HG03460 (cell line): ENCODE measurements at regions not wholly inside any gene's neighbourhood (a gene's known extent, or its start where the extent isn't known, plus 50 kb on each side); places are given as distances from the start of the nearest gene placed in this dataset.

Experiments used
- ATAC-seq: cut with Tn5 transposase; IDR thresholded peaks from one replicate; pipeline ENCODE4 v1.9.1; 2021; ENCODE audit not compliant: unreplicated experiment

DNA sequence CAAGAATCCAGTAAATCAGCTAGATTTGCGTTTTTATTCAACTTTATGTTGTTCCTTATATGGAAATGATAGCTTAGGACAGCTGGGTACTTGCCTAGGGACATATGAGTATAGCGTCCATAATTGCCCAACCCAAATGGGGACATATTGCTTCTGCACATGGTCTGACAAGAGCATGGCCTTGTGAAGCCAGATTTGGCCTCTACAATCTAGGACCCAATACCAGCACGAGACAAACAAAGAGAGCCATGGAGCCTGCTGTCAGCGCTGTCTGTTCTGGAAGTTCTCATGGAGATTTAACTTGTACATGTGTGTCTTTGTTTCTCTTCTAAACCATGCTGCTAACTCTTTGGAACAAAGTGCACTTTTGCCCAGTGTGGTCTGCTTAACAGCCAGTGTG, 240.0 kb upstream of the CAMK1G start:
- ATAC-seq = no peak

DNA sequence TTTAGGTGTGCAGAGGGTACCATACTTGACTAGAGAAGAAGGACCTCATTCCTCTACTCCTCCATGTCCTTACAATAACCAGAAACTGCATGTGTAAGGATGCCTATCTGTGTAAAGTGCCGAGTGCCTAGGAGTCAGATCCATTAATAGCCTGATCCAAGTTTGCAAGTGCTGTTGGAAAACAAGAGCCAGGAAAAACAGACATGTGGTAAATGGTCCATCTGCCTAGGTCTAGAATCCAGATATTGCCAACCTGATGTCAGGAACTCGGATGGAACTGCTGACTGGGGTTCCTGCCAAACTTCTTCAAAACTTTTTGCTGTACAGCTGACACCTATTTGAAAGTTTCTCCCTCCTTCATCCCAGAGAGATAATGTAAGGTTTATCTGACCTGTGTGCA, 239.4 kb upstream of the CAMK1G start:
- ATAC-seq = no peak

DNA sequence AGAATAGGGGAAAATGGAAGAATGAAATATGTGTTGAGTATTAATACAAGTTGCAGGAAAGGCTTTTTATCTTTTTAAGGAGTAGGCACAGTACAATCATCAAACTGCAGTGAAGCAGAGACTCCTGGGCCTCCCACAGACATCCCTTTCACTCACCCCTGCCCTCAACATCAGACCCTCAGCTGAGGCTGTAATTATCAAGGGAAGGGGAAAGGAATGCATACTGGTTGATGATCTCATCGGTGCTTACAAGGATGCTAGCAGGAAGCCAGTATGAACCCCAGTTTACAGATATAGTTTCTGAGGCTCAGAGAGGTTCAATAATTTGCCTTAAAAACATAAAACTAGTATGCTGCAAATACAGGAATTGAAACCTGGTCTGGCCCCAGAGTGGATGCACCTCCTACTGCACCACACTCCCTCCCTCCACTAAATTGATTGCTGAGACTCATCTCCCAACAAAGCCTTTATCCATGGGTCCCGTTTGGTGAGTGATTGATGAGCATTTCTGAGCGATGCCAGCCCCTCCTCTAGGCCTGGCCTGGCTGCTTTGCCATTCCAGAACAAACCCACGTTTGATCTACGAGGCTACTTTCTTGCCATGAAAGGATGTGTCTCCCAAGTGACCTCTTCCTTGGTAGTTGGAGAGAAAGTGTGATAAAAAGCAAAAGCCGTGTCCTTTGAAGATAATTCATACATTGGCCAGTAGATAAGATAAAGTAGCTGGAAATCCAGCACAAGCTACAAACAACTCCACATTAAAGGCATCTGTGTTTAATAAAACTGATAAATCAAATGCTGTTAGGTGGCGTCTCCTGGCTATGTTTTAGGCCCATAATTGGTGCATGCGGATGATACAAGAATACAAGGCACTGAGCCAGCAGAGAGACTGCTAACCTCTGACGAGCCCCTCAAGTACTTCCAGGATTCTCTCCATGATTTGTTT, 233.9 kb upstream of the CAMK1G start:
- ATAC-seq = no peak

DNA sequence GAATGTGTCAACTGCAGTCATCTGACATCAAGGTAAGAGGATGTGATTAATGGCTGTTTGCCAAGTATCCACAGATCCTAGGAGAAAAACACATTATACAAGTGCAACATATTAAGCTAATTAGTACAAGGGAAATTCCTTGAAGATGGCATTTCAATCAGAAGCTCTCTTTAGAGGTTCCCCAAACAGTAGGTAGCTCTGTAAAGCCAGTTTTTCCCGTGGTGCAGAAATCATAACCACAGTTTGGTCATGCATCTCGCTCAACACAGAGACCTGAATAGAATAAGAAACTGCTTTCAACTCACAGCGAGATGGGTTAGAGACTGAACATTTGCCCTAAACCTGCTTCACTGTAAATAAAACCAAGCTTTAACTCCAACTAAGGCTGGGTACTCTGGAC, 230.5 kb upstream of the CAMK1G start:
- ATAC-seq = no peak

DNA sequence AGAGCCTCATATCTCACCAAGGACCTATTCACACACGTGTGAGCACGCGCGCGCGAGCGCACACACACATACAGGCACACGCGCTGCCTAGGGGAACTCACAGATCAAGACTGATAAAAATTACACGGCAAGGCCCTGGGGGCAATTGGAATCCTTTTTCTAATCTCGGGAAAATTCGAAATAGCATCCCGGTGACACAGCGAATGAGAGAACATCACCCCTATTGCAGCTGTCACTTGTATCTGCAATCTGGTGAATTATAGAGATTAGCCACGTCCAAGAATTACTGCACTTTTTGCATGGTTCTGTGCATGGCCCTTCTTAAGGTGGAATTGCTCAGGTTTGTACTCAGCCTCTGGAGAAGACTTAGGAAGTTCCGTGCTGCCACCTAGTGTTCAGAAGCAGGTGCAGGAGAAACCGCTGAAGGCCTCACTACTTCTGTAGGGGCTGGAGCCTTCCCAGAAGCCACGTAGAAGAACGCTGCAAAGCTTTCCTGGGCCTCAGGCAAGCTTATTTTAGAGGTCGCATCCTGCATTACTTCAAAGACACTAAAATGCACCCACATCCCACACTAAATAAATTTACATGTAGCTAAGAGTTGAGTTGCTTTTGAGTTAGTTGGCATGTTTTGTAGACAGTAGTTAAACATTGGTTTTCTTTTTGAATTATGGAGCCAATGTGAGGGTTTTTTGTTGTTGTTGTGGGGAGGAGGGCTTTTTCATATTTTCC, 229.2 kb upstream of the CAMK1G start:
- peak; percentile 90 for ATAC-seq

DNA sequence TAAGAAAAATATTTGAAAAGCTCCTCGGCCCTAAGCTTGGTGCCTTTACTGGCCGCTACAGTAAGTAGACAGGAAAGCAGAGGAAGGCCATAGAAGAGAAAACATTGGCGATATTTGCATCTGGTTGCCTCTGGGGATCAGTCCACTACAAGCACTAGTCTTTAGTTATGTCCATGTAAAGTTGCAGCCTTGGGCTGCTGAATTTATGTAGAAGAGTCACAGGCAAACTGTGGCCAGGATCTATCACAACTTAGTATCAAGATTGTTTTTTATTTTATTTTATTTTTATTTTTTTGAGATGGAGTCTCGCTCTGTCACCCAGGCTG, 228.7 kb upstream of the CAMK1G start:
- ATAC-seq = no peak

DNA sequence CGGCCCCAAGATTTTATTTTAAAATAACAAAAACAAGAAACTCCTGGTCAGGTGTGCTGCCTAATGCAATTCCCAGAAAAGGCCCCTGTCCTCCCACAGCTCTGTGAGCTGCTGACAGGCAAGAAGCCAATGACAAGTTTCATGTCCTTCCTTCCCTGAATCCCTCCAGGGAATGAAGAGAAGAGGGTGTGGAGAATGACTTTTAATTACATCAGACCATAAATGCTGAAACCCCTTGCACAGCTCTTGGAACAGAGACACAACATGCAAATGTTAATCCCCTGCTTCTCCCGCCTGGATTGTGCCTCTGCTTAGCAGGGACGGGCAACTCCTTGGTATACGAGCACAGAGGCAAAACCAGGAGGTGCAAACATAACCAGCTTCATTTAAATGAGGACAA, 228.1 kb upstream of the CAMK1G start:
- no peak for ATAC-seq

DNA sequence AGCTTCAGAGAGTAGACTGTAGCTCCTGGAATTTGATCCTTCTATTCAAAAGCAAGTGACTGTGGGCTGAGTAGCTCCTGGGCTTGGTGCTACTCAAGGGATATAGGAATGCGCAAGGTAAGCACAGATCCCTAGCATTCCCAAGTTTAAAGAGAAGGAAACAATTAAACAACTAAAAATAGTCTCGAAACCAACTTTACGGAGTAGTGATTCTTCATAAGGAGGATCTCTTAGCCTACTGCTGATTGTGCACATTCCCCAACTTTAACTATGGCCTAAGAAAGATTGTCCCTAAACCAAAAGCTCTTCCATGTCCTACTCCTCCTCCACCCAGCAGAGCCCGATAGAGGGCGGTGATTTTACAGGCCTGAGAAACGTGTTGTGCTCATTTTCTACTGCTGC, 226.5 kb upstream of the CAMK1G start:
- no peak for ATAC-seq

DNA sequence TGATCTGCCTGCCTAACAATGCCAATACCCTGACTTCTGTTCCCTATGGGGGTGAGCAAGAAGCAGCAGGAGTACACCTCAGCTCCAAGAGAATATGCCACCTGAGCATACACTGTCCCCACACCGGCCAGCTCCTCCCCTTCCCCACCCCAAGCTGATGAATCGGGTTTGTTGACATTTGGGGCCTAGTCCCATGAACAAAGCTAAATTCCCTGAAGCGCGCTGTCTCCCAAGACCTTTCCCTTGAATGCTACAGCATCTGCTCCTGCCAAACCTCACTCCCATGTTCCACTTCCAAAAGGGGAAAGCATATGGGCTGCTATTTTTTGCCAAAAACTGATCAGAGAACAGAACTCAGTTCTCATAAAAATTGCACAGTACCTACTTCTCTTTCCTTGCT, 220.4 kb upstream of the CAMK1G start:
- ATAC-seq = no peak

DNA sequence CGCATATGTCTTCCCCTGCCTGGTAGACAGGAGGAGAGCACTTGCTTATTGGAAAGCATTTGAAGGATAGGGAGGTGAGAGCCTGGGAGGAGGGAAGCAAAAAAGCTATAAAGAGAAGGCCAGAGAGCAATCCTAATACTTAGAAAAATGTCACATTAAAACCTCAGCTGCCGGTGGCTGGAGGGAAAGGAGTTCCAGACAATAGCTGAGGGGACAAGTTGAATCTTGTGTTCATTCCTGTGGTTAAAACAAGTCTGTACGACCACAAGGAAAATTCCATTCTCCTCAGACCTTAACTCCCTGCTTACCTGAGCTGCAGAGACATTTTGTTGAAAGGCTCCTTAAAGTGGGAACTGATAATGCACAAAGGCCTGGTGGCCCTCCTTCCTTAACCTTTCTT, 218.8 kb upstream of the CAMK1G start:
- no peak for ATAC-seq

DNA sequence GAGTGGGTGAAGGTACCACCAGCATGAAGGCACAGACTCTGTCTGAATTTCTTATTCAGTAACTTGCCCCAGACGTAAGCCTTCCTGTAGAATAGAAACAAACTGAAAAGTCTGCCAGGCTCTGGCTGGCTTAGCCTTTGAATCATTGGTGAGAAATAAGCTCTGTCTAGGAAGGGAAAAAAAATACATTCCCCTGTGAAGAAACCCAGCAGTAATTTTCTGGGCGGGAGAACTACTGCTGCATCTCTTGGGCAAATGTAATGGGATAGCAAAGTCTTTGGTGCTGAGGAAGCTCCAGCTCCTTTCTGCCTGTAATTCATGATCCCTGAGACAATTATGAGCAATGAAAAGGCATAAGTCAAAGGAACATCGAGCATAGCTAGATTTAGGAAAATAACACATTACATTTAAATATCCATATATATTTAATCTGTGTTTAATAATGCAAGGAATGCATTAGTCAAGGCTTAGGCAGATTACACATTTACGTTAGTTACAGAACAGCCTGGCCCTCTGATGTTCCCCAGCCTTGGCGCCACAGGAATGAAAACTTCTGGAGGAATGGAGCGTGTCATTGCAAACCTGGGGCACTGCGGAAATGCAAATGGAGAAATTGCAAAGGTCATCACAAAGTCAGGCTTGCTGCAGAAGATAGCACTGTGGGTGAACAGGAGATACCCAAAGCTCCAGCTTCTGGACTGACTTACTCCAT, 216.3 kb upstream of the CAMK1G start:
- ATAC-seq = no peak

DNA sequence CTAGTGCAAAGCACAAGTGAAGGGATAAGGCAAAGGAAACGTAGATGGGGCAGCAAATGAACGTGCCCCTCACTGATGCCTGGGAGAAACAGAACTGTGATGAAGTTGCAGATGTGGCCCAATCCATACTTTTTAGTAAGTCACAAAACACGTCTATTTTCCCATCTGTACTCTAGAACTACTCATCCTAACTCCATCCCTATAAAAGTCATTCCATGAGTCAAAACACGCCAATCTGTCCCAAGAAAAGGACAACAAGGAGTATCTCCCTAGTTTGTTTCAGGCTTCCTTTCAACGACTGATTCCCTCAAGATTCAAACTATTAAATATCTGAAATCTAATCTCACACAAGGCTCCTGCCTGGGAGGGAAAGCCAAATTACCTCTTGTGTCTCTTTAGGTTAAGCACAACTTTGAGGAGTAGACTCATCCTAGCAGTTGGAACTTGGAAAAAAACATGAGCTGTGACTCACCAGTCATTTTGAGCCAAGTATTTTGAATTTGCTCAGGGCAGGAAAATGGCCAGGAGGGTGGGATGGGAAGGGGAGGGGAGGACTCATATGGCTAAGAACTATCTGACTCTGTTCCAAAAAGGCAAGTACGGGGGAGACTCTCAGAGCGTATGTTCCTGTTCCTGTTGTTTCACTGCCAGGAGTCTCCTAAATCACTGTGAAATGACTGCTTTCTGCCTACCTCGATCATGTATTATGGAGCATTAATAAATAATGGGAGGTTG, 214.5 kb upstream of the CAMK1G start:
- no peak for ATAC-seq

DNA sequence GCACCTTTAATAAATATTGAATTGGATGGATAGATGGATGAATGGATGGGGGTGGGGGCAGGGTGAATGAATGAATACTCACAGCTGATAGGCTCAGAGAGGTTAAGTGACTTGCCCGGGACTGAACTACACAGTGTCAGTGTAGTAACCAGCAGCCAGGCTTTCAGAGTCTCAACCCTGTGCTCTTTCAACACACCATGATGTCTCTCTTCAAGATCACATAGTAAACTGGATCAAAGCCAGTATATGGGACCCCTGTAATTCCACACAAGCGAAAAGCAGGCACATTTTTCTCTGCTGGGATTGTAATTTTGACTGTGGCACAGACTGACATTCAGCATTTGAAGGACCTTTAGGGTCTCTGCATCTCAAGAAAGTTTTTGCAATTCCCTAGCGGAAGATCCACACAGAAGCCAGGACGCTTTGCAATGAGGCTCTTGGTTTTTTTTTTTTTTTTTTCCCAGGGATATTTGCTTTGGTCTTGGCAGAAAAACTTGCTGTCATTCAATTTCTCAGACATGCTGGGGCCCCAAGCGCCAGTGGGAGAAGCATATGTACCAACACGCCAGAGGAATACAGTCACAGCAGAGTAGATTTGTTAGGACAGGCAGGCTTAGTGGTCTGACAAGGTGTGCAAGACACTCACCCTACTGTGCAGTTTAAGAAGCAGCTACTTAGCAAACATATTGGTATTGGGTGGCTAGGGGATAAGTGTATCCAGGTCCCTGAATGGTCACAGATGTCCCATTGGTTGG, 213.1 kb upstream of the CAMK1G start:
- no peak for ATAC-seq

DNA sequence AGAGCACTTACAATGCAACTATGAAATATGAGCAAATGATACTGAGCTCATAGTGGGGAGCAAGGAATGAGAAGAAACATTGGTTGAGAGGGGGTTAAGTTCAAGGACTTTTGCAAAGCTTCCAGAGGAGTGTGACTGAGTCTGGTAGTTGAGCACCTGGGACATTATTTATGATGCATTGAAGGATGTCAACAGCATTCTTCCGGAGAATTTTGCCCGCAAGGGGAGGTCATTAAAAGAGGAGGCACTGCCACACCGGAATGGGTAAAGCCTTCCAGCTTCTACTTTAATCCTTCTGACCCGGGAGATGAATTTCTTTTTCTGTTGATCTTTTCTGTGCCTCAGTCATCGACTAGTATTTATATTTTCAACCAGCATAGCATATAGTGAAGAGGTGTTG, 208.4 kb upstream of the CAMK1G start:
- no peak for ATAC-seq

DNA sequence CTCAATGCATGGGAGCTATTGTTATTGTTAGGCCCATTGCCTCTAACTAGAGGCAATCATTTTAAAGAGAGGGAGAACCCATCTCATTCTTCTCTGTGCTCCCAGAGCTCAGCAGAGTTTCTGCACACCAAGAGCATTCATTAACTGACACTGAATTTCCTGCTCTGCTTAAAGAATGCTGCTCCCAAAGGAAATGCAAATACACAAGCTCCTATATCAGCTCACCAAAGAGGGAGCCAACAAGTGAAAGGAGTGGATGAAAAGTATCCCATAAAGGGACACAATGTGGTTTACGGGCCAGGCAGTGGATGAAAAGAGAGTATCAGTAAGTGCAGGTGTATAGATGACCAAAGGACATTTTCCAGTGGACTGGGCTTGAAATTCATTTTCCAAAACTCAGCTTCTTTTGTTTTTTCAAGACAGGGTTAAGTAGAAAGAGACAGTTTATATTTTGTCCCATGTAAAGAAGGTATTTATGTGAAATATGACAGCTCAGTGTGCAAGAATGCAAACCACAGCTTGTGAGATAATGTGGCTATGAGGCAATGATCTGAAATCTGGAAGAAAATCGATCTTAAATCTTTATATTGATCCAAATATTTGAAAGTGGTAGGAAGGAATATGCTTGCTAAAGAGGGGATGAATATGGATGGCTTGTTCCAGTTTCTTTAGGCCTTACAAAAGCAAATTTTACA, 207.7 kb upstream of the CAMK1G start:
- ATAC-seq = no peak

DNA sequence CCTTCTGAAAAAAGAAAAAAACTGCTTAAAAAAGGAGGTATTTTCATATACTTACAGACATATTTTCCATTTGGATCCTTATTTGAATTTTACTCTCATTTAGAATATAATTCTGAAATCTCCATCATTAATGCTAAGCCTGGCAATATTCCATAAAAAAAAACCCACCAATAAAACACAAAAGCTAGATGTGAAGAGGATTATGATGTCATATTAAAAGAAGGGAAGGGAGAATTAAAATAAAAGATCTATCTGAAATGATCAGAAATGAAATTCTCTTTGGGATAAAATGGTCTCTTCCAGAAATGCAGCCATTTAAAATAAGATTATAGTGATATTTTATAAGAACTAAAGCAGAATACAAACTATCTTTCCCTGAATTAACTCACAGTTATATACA, 206.7 kb upstream of the CAMK1G start:
- no peak for ATAC-seq

DNA sequence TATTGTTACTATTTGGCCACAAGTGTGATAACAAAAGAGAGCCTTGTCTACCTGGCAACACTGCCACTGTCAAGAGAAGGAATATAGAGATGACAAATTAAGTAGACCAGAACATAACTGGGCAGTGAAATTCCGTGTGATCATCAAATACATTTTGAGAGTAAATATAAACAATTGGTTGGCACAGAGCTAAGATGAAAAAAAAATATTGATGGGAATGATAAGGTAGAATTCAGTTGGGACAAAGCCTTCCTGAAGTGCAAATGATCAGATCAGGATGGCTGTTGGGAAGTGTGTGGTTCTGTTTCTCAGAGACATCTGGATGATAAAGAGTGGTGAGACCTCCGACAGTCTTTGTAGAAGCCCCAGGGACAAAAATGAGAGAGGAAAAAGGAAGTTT, 205.5 kb upstream of the CAMK1G start:
- ATAC-seq = no peak

DNA sequence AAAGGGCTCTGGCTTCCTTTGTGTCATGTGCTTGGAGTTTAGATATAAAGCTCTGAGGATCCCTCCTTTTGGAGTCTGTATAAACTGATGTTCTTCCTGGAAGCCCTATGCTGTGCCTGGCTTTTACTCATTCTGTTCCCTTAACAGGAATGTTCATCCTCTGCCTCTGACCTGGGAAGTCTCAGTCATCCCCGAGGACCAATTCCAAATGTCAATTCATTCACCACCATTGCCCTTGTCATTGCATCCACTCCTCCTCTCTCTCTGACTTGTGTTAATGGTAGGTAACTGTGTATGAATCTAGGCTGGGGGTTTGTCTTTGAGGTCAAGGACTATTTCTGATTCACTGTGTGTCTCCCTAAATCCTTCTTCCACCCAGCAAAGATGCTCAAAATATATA, 204.2 kb upstream of the CAMK1G start:
- ATAC-seq = no peak

DNA sequence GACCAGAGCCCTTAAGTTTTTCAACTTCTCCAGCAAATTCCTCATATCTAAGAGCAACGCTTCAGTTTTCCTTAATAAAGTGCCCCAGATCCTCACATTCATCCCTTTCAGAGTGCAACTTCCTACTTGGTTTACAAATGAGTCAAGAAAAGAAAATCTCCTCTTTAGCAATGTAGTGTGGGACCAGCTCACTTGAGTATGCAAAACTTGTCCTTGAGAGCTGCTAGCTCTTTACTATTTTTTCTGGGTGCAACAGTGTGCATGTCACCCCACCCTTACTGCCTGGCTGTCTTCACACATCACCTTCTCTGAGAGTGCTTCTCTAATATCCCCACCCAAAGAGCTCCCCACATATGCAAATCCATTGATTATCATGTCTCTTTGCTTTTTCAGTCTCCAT, 203.1 kb upstream of the CAMK1G start:
- ATAC-seq = no peak
